CD4-positive, alpha-beta T cell (primary cell): ENCODE measurements at regions not wholly inside any gene's neighbourhood (a gene's known extent, or its start where the extent isn't known, plus 50 kb on each side); places are given as distances from the start of the nearest gene placed in this dataset.

Source experiments
- ATAC-seq: fragments of 200-7000 bp; cut with Tn5 transposase; one replicate; pipeline ENCODE4 v1.10.0; 2022; ENCODE audit warnings: mild to moderate bottlenecking; ENCODE audit not compliant: poor library complexity
- CTCF ChIA-PET: fragments of 350-600 bp; sonication (Branson Sonifier 250); formaldehyde crosslinking; loops from one replicate; lab custom pipeline; 2021; ENCODE audit warnings: antibody characterized with exemption, inconsistent platforms; lab: Charles Lee
- POLR2A ChIA-PET: fragments of 350-600 bp; sonication (Branson Sonifier 250); formaldehyde crosslinking; loops from one replicate; lab custom pipeline; 2021; ENCODE audit warnings: antibody characterized with exemption, inconsistent platforms; lab: Charles Lee
- DNase-seq, 14 experiments: peaks; one replicate each; pipeline ENCODE4 v3.0.0-alpha.2; 2013 to 2020; ENCODE audit warnings: mixed read lengths in 2 of 14
- H3K27ac ChIP-seq, 2 donors: one replicate each; pipeline versions ENCODE4 v1.5.1 to v1.7.0; 2013; ENCODE audit warnings: low read length in 2 of 2, low read depth in 1 of 2, mild to moderate bottlenecking in 1 of 2
- H3K27me3 ChIP-seq, 2 experiments: 1 replicate in 1 of 2; 2 replicates in 1 of 2; pipeline versions ENCODE4 v1.6.1 to v1.7.0; 2013; ENCODE audit warnings: low read length in 2 of 2, control low read depth in 1 of 2, mild to moderate bottlenecking in 1 of 2, moderate library complexity in 1 of 2; ENCODE audit not compliant: insufficient read depth in 2 of 2, control insufficient read depth in 1 of 2
- H3K36me3 ChIP-seq: one replicate; pipeline ENCODE4 v1.6.1; 2013; ENCODE audit warnings: low read length, control low read depth; ENCODE audit not compliant: insufficient read depth
- H3K4me1 ChIP-seq: one replicate; pipeline ENCODE4 v1.6.1; 2013; ENCODE audit warnings: low read length, control low read depth; ENCODE audit not compliant: insufficient read depth
- H3K4me3 ChIP-seq: one replicate; pipeline ENCODE4 v1.5.1; 2013; ENCODE audit warnings: mild to moderate bottlenecking, low read length, moderate library complexity
- H3K9me3 ChIP-seq, 2 experiments: 1 replicate in 1 of 2; 2 replicates in 1 of 2; pipeline versions ENCODE4 v1.6.1 to v1.7.0; 2013; ENCODE audit warnings: low read length in 2 of 2, mild to moderate bottlenecking in 2 of 2, control low read depth in 1 of 2, moderate library complexity in 1 of 2; ENCODE audit not compliant: control insufficient read depth in 1 of 2, insufficient read depth in 1 of 2
- H3K27ac Mint-ChIP-seq: one replicate; pipeline ENCODE4 v1.8.0; 2020; ENCODE audit warnings: mixed read lengths
- H3K27me3 Mint-ChIP-seq: one replicate; pipeline ENCODE4 v1.8.0; 2021; ENCODE audit warnings: mixed read lengths
- H3K36me3 Mint-ChIP-seq: one replicate; pipeline ENCODE4 v1.8.0; 2021; ENCODE audit warnings: low read depth, mixed read lengths
- H3K4me1 Mint-ChIP-seq: one replicate; pipeline ENCODE4 v1.8.0; 2021; ENCODE audit warnings: low read depth, mixed read lengths
- H3K4me3 Mint-ChIP-seq: one replicate; pipeline ENCODE4 v1.8.0; 2020; ENCODE audit warnings: mild to moderate bottlenecking, mixed read lengths
- H3K9me3 Mint-ChIP-seq: one replicate; pipeline ENCODE4 v1.8.0; 2020; ENCODE audit warnings: mixed read lengths
- CTCF ChIP-seq: fragments of 200-600 bp; IDR thresholded peaks from one replicate; pipeline ENCODE4 v1.8.0; 2022; ENCODE audit warnings: antibody characterized with exemption, mild to moderate bottlenecking
- intact Hi-C, 2 experiments: fragments of 100-400 bp; cut with DNase I in 1 of 2; cut with micrococcal nuclease in 1 of 2; formaldehyde crosslinking; loops; one replicate each; pipeline versions ENCODE4 v1.15.1 to v1.9.0; 2023 to 2025; cut with DNase I, micrococcal nuclease

GRCh38 chr11:128359515-128359914, 227.8 kb downstream of the ETS1 start:
- H3K27me3 Mint-ChIP-seq, result no peaks in the 10 kb centered on the region
- no peak overlapping the region for H3K27ac ChIP-seq
- CTCF ChIA-PET, result no interaction called here

GRCh38 chr11:128357073-128357472, 230.3 kb downstream of the ETS1 start:
- POLR2A ChIA-PET, result interaction anchor here (0.7 to 2.2 kb wide), 6 partner anchors 14 to 90 kb away, joined by 3 to 7 read pairs (median 4); no protein-coding TSS in a partner anchor
- Mint-ChIP-seq H3K4me1 (peaks cover 56% of the 10 kb centered on the region), H3K4me3 (no peak overlapping the region), H3K27ac (no peak overlapping the region), H3K9me3 (no peaks in the 10 kb centered on the region), H3K27me3 (no peaks in the 10 kb centered on the region), H3K36me3 (no peaks in the 10 kb centered on the region)
- ATAC-seq (no peak), DNase-seq (no peak)
- Histone ChIP-seq H3K9me3 (no peaks in the 10 kb centered on the region), H3K36me3 (no peaks in the 10 kb centered on the region), H3K4me1 (peaks cover 7% of the 10 kb centered on the region), H3K27me3 (no peaks in the 10 kb centered on the region), H3K4me3 (no peak overlapping the region), H3K27ac (no peak overlapping the region)
- CTCF ChIA-PET, result no interaction called here
- no peak for TF ChIP-seq CTCF
- intact Hi-C loops, result no loop called here

More at GRCh38 chr11:128359515-128359914, 227.8 kb downstream of the ETS1 start:
- Histone ChIP-seq H3K36me3 (no peaks in the 10 kb centered on the region), H3K4me1 (peaks cover 7% of the 10 kb centered on the region), H3K9me3 (no peaks in the 10 kb centered on the region), H3K27me3 (no peaks in the 10 kb centered on the region), H3K4me3 (no peak overlapping the region)
- no peak overlapping the region for H3K27ac Mint-ChIP-seq
- DNase-seq, result no peak
- ATAC-seq, result no peak
- H3K36me3 Mint-ChIP-seq, result no peaks in the 10 kb centered on the region
- H3K4me1 Mint-ChIP-seq, result peaks cover 52% of the 10 kb centered on the region
- POLR2A ChIA-PET, result interaction anchor here (1.0 to 1.2 kb wide), 2 partner anchors 9 to 15 kb away, joined by 3 read pairs; no protein-coding TSS in a partner anchor
- TF ChIP-seq CTCF, result no peak
- H3K9me3 Mint-ChIP-seq, result no peaks in the 10 kb centered on the region
- H3K4me3 Mint-ChIP-seq, result no peak overlapping the region
- intact Hi-C loops, result no loop called here

DNA sequence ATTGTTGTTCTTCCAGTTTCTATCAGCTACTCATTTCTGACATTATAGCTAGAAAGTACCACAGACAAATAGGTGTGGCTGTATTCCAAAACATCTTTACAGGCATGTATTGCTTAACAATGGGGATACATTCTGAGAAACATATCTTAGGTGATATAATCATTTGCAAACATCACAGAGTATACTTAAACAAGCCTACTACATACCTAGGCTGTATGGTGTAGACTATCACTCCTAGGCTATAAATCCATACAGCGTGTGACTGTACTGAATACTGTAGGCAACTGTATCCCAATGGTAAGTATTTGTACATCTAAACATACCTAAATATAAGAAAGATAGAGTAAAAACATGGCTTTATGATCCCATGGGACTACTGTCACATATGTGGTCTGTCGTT, 231.8 kb downstream of the ETS1 start:
- Mint-ChIP-seq H3K4me3 (no peak overlapping the region), H3K4me1 (peaks cover 58% of the 10 kb centered on the region), H3K36me3 (no peaks in the 10 kb centered on the region), H3K27me3 (no peaks in the 10 kb centered on the region), H3K27ac (no peak overlapping the region), H3K9me3 (no peaks in the 10 kb centered on the region)
- DNase-seq (no peak), ATAC-seq (no peak)
- Histone ChIP-seq H3K4me3 (no peak overlapping the region), H3K4me1 (peaks cover 3% of the 10 kb centered on the region), H3K27me3 (no peaks in the 10 kb centered on the region), H3K9me3 (no peaks in the 10 kb centered on the region), H3K36me3 (no peaks in the 10 kb centered on the region), H3K27ac (no peak overlapping the region)
- ChIA-PET CTCF (interaction anchor here (0.9 to 1.1 kb wide), 3 partner anchors 8 to 62 kb away, joined by 3 read pairs; no protein-coding TSS in a partner anchor), POLR2A (interaction anchor here (2.2 kb wide), 1 partner anchor 13 kb away, joined by 7 read pairs; no protein-coding TSS in a partner anchor)
- TF ChIP-seq CTCF, result no peak
- intact Hi-C loops, result no loop called here
